Spinal cord (tissue), 9 donors: ENCODE measurements at regions not wholly inside any gene's neighbourhood (a gene's known extent, or its start where the extent isn't known, plus 50 kb on each side); places are given as distances from the start of the nearest gene placed in this dataset.

Experiments
- DNase-seq, 6 donors: peaks; one replicate each; pipeline versions ENCODE4 v3.0.0 to v3.0.0-alpha.2; 2013 to 2015; ENCODE audit warnings: low spot score in 6 of 6, low read depth in 4 of 6
- H3K27ac ChIP-seq: one replicate; pipeline ENCODE4 v1.5.1; 2013; ENCODE audit warnings: low read depth, low read length, control low read depth
- H3K27me3 ChIP-seq: one replicate; pipeline ENCODE4 v1.6.1; 2013; ENCODE audit warnings: low read length; ENCODE audit not compliant: control insufficient read depth, insufficient read depth
- H3K36me3 ChIP-seq: one replicate; pipeline ENCODE4 v1.6.1; 2013; ENCODE audit warnings: low read length; ENCODE audit not compliant: control insufficient read depth, insufficient read depth
- H3K4me1 ChIP-seq: one replicate; pipeline ENCODE4 v1.6.1; 2013; ENCODE audit warnings: low read length; ENCODE audit not compliant: control insufficient read depth, insufficient read depth
- H3K4me3 ChIP-seq: one replicate; pipeline ENCODE4 v1.5.1; 2013; ENCODE audit warnings: low read depth, low read length, control low read depth
- H3K9me3 ChIP-seq: one replicate; pipeline ENCODE4 v1.6.1; 2013; ENCODE audit warnings: low read length; ENCODE audit not compliant: control insufficient read depth, insufficient read depth
- WGBS: methylation state at CpG from one replicate; pipeline ENCODE4 v1.1.5; 2013; ENCODE audit warnings: missing lambda C conversion rate; ENCODE audit not compliant: insufficient coverage; 5-methylcytosine and 5-hydroxymethylcytosine counted together
- donor health status: healthy.

GRCh38 chr11:95429376-95429907 is 198.4 kb upstream of the SESN3 start:
- no peak for DNase-seq
- Histone ChIP-seq H3K27me3 (no peaks in the 10 kb centered on the region), H3K4me3 (no peak overlapping the region), H3K9me3 (no peaks in the 10 kb centered on the region), H3K27ac (no peak overlapping the region), H3K36me3 (no peaks in the 10 kb centered on the region), H3K4me1 (no peaks in the 10 kb centered on the region)
- WGBS, result 89% methylated on average over 1 of the region's 1 CpG

DNA sequence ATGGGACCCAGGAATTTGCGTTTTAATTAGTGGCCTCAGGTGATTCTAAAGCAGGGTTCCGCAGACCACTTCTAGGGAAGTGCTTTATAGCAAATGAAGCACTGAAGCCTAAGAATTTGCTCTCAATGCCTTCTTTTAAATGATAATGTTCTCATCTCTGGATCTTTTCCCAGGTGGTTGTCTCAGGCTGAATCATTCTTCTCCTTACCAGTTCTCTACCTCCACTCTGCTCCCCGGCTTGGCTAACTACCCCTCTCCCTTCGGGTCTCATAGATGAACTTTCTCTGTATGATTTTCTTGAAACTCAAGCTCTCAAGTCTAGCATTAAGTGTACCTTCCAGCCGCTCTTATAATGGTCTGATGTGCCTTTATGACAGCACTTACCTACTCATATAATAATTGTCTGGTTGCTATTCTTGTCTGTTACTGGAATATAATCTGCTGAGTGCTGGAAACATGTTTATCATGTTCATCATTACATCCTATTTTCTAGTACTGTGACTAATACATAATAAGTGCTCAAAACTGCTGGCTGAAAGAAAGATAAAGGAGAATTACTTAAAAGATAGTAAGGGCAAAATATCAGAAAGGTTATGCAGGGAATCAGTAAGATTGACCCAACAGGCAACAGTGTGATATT is 195.9 kb upstream of the SESN3 start:
- no peaks in the 10 kb centered on the region for H3K27me3 ChIP-seq
- H3K27ac ChIP-seq, result no peak overlapping the region
- no peaks in the 10 kb centered on the region for H3K4me1 ChIP-seq
- no peak overlapping the region for H3K4me3 ChIP-seq
- no peaks in the 10 kb centered on the region for H3K36me3 ChIP-seq
- WGBS, result 50% methylated on average over 2 of the region's 5 CpGs
- H3K9me3 ChIP-seq, result no peaks in the 10 kb centered on the region
- no peak for DNase-seq

GRCh38 chr11:95419915-95420314 is 188.9 kb upstream of the SESN3 start:
- Histone ChIP-seq H3K27me3 (no peaks in the 10 kb centered on the region), H3K36me3 (no peaks in the 10 kb centered on the region), H3K4me3 (no peak overlapping the region), H3K27ac (no peak overlapping the region), H3K4me1 (no peaks in the 10 kb centered on the region), H3K9me3 (no peaks in the 10 kb centered on the region)
- DNase-seq, result no peak
- no CpG with 5 or more reads among the region's 2 CpGs for WGBS

DNA sequence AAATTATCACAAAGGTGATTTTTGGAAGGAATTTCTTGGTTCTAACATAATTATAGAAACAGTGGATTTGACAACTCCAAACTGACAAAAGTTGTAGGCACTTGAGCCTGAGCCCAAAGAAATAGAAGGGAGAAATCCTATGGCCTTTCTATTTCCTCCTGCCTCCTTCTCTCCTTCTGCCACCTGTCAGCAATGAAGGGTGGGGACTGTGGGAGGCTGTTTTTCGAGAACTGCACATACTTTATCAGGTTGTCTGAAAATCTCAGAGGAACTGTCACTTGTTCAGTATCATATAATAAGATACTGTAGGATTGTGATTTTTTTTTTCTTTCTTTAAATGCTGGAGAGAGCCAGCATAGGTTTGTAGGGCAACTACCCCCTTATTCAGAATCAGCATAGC is 187.9 kb upstream of the SESN3 start:
- DNase-seq, result no peak
- Histone ChIP-seq H3K4me1 (no peaks in the 10 kb centered on the region), H3K27ac (no peak overlapping the region), H3K9me3 (no peaks in the 10 kb centered on the region), H3K27me3 (no peaks in the 10 kb centered on the region), H3K36me3 (no peaks in the 10 kb centered on the region), H3K4me3 (no peak overlapping the region)
- WGBS, result no CpG with 5 or more reads among the region's 1 CpG

DNA sequence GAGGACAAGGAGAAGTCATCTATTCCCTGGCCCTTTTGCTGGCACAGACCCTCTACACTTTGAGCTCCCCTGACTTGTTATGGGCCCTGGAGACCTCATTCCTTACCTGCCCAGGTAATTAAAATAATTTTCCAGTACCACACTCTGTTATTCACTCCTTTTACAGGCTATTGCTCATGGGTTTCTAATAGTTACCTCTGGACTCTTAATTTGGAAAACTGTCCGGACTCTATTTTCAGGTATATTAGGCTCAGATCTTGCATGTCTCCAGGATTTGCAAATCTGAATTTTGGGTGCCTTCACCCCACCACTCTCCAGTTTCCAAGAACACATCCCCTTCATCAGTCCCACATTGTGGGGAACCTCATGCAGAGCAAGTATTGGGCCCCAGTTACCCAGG is 186.8 kb upstream of the SESN3 start:
- Histone ChIP-seq H3K36me3 (no peaks in the 10 kb centered on the region), H3K4me3 (no peak overlapping the region), H3K9me3 (no peaks in the 10 kb centered on the region), H3K27ac (no peak overlapping the region), H3K27me3 (no peaks in the 10 kb centered on the region), H3K4me1 (no peaks in the 10 kb centered on the region)
- WGBS, result 100% methylated on average over 1 of the region's 1 CpG
- DNase-seq, result no peak

DNA sequence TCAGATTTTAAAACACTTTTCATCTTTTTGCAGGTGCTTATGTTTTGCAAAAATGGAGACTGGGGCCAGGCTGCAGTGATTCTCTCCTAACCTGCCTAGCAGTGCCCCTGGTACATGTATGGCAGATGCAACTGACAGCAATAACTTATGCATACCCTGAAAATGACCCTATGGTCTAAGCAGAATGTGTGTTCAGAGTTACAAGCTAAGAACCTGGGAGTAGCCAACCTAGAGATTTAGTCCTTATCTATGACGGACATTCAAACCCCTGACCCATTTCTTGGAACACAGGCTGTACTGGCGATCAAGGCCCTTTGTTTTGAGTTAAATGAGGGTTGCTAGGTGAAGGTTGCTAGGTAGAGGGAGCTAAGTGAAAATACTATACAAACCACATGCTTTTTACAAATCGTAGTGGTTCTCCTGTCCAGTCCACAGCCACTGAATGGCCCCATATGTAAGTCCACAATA is 184.9 kb upstream of the SESN3 start:
- H3K4me1 ChIP-seq, result no peaks in the 10 kb centered on the region
- H3K9me3 ChIP-seq, result no peaks in the 10 kb centered on the region
- H3K36me3 ChIP-seq, result no peaks in the 10 kb centered on the region
- H3K4me3 ChIP-seq, result no peak overlapping the region
- no peaks in the 10 kb centered on the region for H3K27me3 ChIP-seq
- H3K27ac ChIP-seq, result no peak overlapping the region
- DNase-seq, result peak in 2 of 6 donors; percentile 16 to 33
- no CpG with 5 or more reads among the region's 3 CpGs for WGBS

DNA sequence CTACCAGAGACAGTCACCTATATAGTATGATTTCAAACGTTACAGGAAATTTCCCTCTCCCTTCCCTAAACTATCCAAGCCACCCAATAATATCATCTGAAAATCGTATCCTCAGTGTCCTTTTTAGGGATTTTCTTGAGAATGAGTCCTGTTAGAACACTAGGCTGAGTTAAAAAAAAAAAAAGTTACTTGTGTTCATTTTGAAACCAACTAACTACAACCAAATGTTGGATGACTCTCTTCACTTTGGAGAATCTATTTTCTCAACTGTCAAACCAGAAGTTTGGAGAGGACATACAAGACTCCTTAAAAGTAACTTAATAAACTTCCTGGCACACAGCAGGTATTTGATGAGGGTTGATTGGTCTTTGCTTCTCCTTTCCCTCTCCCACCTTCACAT is 183.2 kb upstream of the SESN3 start:
- Histone ChIP-seq H3K4me3 (no peak overlapping the region), H3K4me1 (no peaks in the 10 kb centered on the region), H3K9me3 (no peaks in the 10 kb centered on the region), H3K27me3 (no peaks in the 10 kb centered on the region), H3K27ac (no peak overlapping the region), H3K36me3 (no peaks in the 10 kb centered on the region)
- DNase-seq, result no peak
- no CpG with 5 or more reads among the region's 2 CpGs for WGBS

DNA sequence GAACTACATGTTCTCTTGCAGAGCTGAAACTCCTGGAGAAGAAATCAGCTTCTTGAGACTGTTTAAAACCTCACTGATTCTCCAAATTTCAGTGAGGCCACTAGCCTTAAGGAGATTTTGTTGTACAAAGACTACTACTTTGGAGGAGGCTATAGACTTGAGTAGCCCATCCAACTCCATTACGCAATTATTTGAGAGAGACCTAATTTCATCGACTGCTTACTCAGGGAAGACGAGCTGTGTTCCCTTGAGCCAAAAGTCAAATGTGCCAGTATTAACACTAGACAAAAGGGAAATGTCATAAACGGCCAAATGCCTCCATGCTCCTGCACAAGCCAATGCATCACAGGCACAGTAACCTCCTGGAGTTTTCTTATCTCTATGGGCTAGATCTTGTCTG is 182.8 kb upstream of the SESN3 start:
- no peaks in the 10 kb centered on the region for H3K27me3 ChIP-seq
- no peaks in the 10 kb centered on the region for H3K9me3 ChIP-seq
- no peak overlapping the region for H3K4me3 ChIP-seq
- DNase-seq, result no peak
- WGBS, result 80% methylated on average over 1 of the region's 4 CpGs
- no peaks in the 10 kb centered on the region for H3K36me3 ChIP-seq
- no peaks in the 10 kb centered on the region for H3K4me1 ChIP-seq
- no peak overlapping the region for H3K27ac ChIP-seq

DNA sequence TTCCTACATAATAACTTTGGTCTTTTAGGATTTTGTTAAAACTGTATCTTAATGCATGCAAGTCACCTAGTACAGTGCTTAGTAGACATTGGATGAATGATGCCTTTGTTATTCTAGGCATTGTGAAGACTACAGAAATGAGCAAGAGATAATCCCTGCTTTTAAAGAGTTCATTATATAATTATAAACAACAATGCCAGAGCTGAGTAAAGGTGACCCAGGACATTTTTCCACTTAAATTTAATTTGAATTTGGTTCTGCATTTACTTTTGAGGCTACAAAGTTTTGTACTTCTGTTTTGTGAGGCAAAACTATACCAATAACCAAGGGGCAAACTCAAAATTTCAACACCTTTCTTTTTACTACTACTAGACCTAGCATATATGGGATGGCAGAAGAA is 182.0 kb upstream of the SESN3 start:
- Histone ChIP-seq H3K27ac (no peak overlapping the region), H3K27me3 (no peaks in the 10 kb centered on the region)
- DNase-seq, result no peak

GRCh38 chr11:95412074-95412473 is 181.1 kb upstream of the SESN3 start:
- no peaks in the 10 kb centered on the region for H3K9me3 ChIP-seq
- H3K4me3 ChIP-seq, result no peak overlapping the region
- H3K36me3 ChIP-seq, result no peaks in the 10 kb centered on the region
- H3K27me3 ChIP-seq, result no peaks in the 10 kb centered on the region
- no peak for DNase-seq
- no peaks in the 10 kb centered on the region for H3K4me1 ChIP-seq
- WGBS, result 85% methylated on average over 2 of the region's 3 CpGs
- no peak overlapping the region for H3K27ac ChIP-seq

More for the DNA sequence above, 182.0 kb upstream of the SESN3 start:
- no peaks in the 10 kb centered on the region for H3K4me1 ChIP-seq
- no peaks in the 10 kb centered on the region for H3K36me3 ChIP-seq
- H3K9me3 ChIP-seq, result no peaks in the 10 kb centered on the region
- H3K4me3 ChIP-seq, result no peak overlapping the region
